NT2/D1 (cell line): ENCODE measurements at regions not wholly inside any gene's neighbourhood (a gene's known extent, or its start where the extent isn't known, plus 50 kb on each side); places are given as distances from the start of the nearest gene placed in this dataset.

Source experiments
- DNase-seq: peaks from one replicate; pipeline ENCODE4 v3.0.0-alpha.2; 2011; ENCODE audit warnings: low read depth, low spot score
- H3K27me3 ChIP-seq: 2 replicates; pipeline ENCODE4 v1.6.0; 2011; ENCODE audit warnings: mild to moderate bottlenecking; ENCODE audit not compliant: insufficient read length, insufficient read depth
- H3K36me3 ChIP-seq: 2 replicates; pipeline ENCODE4 v1.6.1; 2011; ENCODE audit warnings: mild to moderate bottlenecking, low read length, mixed read lengths; ENCODE audit not compliant: insufficient read depth, insufficient read length
- H3K4me1 ChIP-seq: 2 replicates; pipeline ENCODE4 v1.5.1; 2011; ENCODE audit not compliant: insufficient read depth, insufficient read length
- H3K4me3 ChIP-seq: 2 replicates; pipeline ENCODE4 v1.5.1; 2011; ENCODE audit warnings: low read depth; ENCODE audit not compliant: insufficient read length
- H3K9ac ChIP-seq: 2 replicates; pipeline ENCODE4 v1.6.0; 2011; ENCODE audit warnings: low read depth; ENCODE audit not compliant: insufficient read length
- H3K9me3 ChIP-seq: 2 replicates; pipeline ENCODE4 v1.5.1; 2011; ENCODE audit warnings: mild to moderate bottlenecking, low read length; ENCODE audit not compliant: insufficient read depth
- SUZ12 ChIP-seq: IDR thresholded peaks from 2 replicates; pipeline ENCODE4 v1.6.1; 2011; ENCODE audit not compliant: insufficient read length, insufficient read depth; ENCODE audit errors: extremely low read depth
- YY1 ChIP-seq: IDR thresholded peaks from 2 replicates; pipeline ENCODE4 v1.6.1; 2011; ENCODE audit not compliant: insufficient read length, insufficient read depth
- ZNF274 ChIP-seq: IDR thresholded peaks from 2 replicates; pipeline ENCODE4 v1.6.1; 2011; ENCODE audit warnings: mild to moderate bottlenecking, low read depth, low read length

DNA sequence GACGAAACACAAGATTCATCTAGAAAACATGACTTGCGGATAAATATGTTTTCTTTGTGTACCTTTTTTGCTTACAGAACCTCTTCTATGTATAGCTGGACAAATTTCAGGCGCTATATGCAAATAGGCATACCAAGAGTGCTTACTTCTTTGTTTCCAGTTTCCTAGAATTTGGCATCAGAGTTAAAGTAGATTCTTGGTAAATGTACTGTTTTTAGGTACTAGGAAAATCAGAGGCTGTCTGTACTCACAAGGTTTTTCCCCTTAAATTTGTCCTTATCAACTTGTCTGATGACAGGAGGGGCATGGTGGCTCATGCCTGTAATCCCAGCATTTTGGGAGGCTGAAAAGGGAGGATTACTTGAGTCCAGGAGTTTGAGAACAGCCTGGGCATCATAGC is 124.9 kb upstream of the TMEM170B start:
- Histone ChIP-seq H3K9ac (no peak overlapping the region), H3K4me3 (no peak overlapping the region), H3K36me3 (no peaks in the 10 kb centered on the region), H3K4me1 (no peaks in the 10 kb centered on the region), H3K9me3 (peaks cover 14% of the 10 kb centered on the region; the same call in 1 of the 2 replicates), H3K27me3 (no peaks in the 10 kb centered on the region)
- TF ChIP-seq YY1 (no peak), ZNF274 (no peak), SUZ12 (no peak)
- no peak for DNase-seq

DNA sequence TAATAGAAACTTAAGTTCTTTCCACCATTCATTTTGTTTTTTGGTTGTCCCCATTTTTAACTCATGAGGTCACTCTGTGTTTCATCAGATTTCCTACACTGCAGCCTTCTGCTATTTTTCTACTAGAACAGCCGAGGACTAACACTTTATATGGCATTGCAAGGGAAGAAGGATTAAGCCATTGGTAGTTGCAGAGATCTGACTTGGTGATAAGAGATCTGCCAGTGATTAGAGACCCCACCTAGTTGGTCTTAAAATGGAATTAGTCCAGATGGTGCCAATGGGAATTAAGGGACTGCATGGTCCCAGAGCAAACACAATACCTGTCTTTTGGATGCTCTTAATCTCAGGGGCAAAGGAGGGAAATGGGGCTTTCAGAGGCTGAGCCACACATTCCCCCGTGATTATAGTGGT is 125.5 kb upstream of the TMEM170B start:
- H3K4me1 ChIP-seq = no peaks in the 10 kb centered on the region
- no peaks in the 10 kb centered on the region for H3K36me3 ChIP-seq
- no peak for TF ChIP-seq YY1
- no peak for TF ChIP-seq ZNF274
- TF ChIP-seq SUZ12 = no peak
- H3K9ac ChIP-seq = no peak overlapping the region
- H3K27me3 ChIP-seq = no peaks in the 10 kb centered on the region
- no peak overlapping the region for H3K4me3 ChIP-seq
- no peak for DNase-seq
- H3K9me3 ChIP-seq = peaks cover 8% of the 10 kb centered on the region; the same call in 1 of the 2 replicates

DNA sequence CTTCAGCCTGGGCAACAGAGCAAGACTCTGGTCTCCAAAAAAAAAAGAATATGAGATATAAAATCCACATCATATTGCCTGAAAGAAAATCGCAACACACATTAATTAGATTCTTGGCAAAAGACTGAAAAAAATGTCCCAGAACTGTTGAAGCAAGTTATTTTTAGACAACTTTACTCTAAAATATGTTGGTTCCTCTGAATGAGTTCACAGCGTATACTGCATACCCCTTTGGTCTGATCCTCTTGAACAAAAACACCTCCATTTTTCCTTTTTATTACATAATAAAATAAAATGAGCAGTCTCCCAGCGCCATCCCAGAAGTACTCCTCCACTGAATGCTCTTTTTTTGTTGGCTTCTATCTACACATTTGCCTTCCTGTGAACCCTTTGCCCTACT is 126.0 kb upstream of the TMEM170B start:
- H3K27me3 ChIP-seq = no peaks in the 10 kb centered on the region
- TF ChIP-seq YY1 = no peak
- no peak for TF ChIP-seq ZNF274
- TF ChIP-seq SUZ12 = no peak

DNA sequence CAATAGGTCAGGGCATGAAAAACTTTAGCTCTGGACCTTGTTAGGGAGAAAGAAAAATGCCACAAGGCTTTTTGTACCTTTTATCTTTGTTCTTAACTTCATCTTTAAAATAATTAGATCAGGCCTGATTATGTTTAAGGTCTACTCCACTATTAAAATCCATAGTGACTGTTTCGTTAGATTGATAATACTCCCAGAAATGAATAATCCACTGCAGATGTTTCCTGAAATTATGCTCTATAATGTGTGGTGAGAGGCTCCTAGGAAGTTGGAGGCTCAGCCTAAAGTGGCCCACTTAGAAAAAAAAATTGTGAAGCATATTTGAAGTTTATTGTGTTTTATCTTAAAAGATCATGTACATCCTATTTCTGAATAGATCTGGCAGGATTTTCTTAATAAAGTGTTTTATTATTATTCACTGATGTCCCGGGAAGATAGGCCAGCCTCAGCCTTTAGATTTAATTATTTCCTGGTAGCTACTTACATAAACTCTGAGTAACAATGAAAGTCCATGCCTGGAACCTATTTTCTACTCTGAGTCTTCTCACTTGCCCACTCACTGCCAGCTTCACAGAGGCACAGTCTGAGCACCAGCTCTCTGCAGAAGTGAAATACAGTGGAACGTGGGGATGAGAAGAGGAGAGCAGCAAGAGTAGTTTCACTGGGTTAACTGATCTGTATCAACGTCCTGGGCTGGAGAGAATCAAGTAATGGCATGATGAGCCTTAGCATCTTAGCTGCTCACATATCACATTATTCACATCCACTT is 126.8 kb upstream of the TMEM170B start:
- H3K9ac ChIP-seq = no peak overlapping the region
- H3K36me3 ChIP-seq = no peaks in the 10 kb centered on the region
- no peaks in the 10 kb centered on the region for H3K9me3 ChIP-seq
- no peaks in the 10 kb centered on the region for H3K4me1 ChIP-seq
- TF ChIP-seq YY1 (no peak), SUZ12 (no peak), ZNF274 (no peak)
- H3K4me3 ChIP-seq = no peak overlapping the region
- no peaks in the 10 kb centered on the region for H3K27me3 ChIP-seq
- DNase-seq = no peak

More for the DNA sequence above, 126.0 kb upstream of the TMEM170B start:
- Histone ChIP-seq H3K9me3 (peaks cover 4% of the 10 kb centered on the region; the same call in 1 of the 2 replicates), H3K36me3 (no peaks in the 10 kb centered on the region), H3K9ac (no peak overlapping the region), H3K4me3 (no peak overlapping the region), H3K4me1 (no peaks in the 10 kb centered on the region)
- DNase-seq = no peak

DNA sequence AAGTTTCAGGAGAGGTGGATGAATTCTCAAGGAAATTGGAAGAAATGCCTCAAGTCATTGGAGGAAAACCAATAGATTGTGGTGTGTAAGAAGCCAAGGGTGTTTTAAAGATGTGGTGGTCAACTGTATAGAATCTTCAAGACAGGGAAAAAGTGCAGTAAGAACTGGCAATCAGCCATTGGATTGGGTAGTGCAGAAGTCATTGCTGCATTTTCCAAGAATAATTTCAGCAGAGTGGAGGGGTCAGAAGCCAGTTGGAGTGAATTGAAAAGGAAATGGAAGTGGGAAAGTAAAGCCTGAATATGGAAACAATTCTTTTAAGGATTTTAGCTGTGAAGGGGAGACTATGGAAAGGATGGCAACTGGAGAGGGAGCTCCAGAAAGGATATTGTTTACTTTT is 128.2 kb upstream of the TMEM170B start:
- H3K9ac ChIP-seq = no peak overlapping the region
- no peak for DNase-seq
- no peak overlapping the region for H3K4me3 ChIP-seq
- H3K9me3 ChIP-seq = no peaks in the 10 kb centered on the region
- TF ChIP-seq ZNF274 (no peak), YY1 (no peak), SUZ12 (no peak)
- H3K4me1 ChIP-seq = no peaks in the 10 kb centered on the region
- H3K27me3 ChIP-seq = no peaks in the 10 kb centered on the region
- no peaks in the 10 kb centered on the region for H3K36me3 ChIP-seq

DNA sequence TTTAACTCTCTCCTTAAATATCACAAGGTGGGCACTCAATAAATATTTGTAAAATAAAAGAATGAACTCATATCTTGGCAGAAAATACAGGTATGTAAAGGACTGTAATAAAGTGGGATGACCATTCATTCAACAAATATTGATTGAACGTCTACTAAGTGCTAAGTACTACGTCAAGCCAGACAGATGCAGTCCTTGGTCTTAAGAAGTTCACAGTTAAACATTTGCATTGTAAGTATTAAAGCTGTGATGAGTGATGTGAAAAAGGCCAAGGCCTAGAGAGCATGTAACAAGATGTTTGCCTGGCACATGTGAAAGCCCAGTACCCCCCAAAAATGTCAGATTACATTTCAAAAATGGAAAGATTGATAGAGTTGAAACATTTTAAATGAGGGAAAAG is 130.1 kb upstream of the TMEM170B start:
- no peak overlapping the region for H3K4me3 ChIP-seq
- DNase-seq = no peak
- TF ChIP-seq YY1 (no peak), SUZ12 (no peak), ZNF274 (no peak)

DNA sequence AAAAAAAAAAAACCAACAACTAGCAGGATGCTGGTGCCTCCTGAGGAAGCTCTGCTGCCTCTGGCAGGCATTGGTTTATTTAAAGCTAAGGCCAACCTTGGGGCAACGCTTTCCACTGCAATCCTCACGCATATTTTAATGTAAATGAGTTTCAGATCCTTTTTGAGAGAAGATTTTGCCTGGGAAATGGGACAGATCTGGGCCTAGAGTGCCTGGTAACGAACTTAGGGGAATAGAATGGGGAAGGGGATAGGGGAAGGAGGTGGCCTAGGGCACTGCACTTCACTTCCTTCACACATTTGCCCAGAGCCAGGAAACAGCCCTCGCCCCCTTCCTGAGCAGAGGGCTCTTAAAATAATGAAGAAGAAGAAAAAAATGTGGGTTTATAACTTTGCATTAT is 132.7 kb upstream of the TMEM170B start:
- no peak overlapping the region for H3K9ac ChIP-seq

More for the DNA sequence above, 130.1 kb upstream of the TMEM170B start:
- no peak overlapping the region for H3K9ac ChIP-seq
- H3K9me3 ChIP-seq = no peaks in the 10 kb centered on the region
- H3K36me3 ChIP-seq = no peaks in the 10 kb centered on the region
- H3K4me1 ChIP-seq = no peaks in the 10 kb centered on the region
- no peaks in the 10 kb centered on the region for H3K27me3 ChIP-seq

More for the DNA sequence above, 132.7 kb upstream of the TMEM170B start:
- Histone ChIP-seq H3K27me3 (no peaks in the 10 kb centered on the region), H3K36me3 (no peaks in the 10 kb centered on the region), H3K4me3 (no peak overlapping the region), H3K9me3 (no peaks in the 10 kb centered on the region), H3K4me1 (no peaks in the 10 kb centered on the region)
- TF ChIP-seq YY1 (no peak), ZNF274 (no peak), SUZ12 (no peak)
- no peak for DNase-seq
